Activated CD4-positive, alpha-beta T cell treated with anti-CD3 and anti-CD28 coated beads, Interleukin-2, amount 50 U/mL, for 24 hours (primary cell): ENCODE measurements at regions not wholly inside any gene's neighbourhood (a gene's known extent, or its start where the extent isn't known, plus 50 kb on each side); places are given as distances from the start of the nearest gene placed in this dataset.
"Not testable (repeated sequence)": the region's sequence is repeated elsewhere in the genome, so short reads cannot be mapped to it uniquely, and the experiment has no call there.

Experiments used
- DNase-seq, 2 donors: peaks; one replicate each; pipeline ENCODE4 v3.0.0-alpha.2; 2020; ENCODE audit warnings: low read depth in 1 of 2, low spot score in 1 of 2

GRCh38 chr9:115525111-115526058, 407.4 kb upstream of the TNC start:
- DNase-seq: no peak

- no peak for DNase-seq
Measured at GRCh38 chr9:115531410-115532125, 413.6 kb upstream of the TNC start.

DNA sequence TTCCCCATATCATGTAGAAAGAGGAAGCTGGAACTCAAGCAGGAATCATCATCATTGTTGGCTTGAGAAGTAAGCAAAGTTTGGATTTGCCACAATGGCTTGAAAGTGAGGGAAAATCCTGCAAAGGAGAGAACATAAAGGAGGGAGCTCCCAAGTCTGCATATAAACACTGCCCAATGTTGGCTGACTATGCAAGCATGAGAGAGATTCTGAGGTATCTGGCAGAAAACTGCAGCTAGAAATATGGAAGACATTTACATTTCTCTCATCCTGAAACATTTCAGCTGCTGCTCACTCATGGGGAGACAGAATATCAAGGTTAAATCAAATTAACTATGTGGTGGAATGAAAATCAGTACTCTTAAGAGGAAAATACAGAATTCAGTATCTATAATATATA, 415.6 kb upstream of the TNC start:
- DNase-seq: no peak

DNA sequence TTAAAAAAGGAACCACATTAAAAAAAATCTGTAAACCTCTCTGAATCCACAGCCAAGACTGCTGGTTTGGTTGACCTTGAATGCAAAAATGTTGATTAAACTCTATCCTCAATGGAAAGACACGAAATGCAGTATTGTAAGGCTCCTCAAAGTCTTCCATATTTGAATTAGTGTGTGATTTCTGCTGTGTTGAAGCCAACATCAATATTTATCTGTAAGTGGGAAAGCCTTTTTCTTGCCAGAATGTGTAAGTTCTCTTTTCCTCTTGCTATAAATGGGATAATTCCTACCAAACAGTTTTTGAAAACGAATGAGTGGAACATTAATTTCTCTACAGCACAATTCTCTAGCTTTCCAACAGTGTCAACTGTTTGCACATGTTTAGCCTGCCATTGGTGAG, 422.1 kb upstream of the TNC start:
- DNase-seq: no peak

- no peak for DNase-seq
Measured at GRCh38 chr9:115543511-115543910, 425.6 kb upstream of the TNC start.

- DNase-seq: no peak
Measured at GRCh38 chr9:115548609-115549260, 430.8 kb upstream of the TNC start.

- DNase-seq: no peak
Measured at GRCh38 chr9:115551396-115551795, 433.4 kb upstream of the TNC start.

- DNase-seq: no peak
Measured at GRCh38 chr9:115553060-115553773, 435.3 kb upstream of the TNC start.

- no peak for DNase-seq
Measured at GRCh38 chr9:115556432-115556831, 438.5 kb upstream of the TNC start.

DNA sequence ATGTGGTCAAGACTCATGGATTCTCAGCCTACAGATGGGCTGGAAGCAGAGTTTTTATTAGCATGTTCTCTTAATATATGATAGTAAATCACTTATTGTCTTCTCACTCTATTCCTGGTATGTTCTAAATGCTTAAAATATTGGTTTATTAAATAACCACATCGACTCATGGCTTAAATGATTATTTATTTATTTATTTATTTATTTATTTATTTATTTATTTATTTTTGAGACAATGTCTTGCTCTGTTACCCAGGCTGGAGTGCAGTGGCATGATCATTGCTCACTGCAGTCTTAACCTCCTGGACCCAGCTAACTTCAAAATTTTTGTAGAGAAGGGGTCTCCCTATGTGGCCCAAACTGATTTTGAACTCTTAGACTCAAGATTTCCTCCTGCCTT, 457.2 kb upstream of the TNC start:
- DNase-seq: no peak

DNA sequence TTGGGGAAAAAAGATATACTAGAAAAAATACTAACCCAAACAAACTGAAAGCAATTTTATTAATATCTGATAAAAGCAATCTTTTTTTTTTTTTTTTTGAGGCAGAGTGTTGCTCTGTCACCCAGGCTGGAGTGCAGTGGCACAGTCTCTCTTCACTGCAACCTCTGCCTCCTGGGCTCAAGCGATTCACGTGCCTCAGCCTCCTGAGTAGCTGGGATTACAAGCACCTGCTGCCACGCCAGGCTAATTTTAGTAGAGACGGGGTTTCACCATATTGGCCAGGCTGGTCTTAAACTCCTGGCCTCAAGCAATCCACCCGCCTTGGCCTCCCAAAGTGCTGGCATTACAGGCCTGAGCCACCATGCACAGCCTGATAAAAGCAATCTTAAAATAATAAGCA, 467.5 kb upstream of the TNC start:
- DNase-seq: not testable (repeated sequence)

DNA sequence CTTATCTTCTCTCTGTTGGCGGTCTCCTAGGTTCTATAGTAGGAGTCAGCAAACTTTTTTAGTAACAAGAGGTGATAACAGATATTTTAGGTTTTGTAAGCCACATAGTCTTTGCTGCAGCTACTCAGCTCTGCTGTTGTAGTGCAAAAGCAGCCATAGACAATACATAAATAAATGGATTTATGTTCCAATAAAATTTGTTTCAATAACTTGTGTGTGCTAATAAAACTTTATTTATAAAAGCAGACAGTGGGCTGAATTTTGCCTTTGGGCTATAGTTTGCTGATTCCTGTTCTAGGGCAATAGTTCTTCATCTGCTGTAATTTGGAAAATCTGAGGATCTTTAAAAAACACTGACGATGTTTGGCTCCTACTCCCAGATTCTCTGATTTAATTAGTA, 469.4 kb upstream of the TNC start:
- no peak for DNase-seq

GRCh38 chr9:115590011-115590410, 472.1 kb upstream of the TNC start:
- no peak for DNase-seq

- no peak for DNase-seq
Measured at GRCh38 chr9:115591584-115591984, 473.6 kb upstream of the TNC start.

DNA sequence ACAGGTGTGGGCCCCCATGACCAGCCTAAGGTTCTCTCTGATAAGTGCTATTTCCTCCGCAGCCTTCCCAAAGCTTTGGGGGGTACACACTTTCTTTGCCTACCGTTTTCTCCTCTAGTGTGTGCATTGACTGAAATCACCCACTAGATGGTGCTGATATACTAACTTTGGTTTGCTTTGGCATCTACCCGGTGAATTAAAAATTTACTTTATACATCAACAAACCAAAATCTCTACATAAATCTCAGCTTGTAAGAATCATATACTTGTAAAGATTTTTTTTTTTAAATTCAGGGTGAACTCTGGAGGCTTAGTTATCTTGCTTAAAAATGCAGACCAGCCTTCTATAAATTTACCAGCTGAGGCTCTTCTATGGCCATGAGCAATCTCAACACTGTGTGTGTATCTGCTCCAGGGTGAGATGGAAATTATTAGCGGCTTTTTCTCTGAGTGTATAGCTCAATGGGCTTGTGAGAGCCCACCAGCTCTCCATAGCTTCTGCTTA, 475.7 kb upstream of the TNC start:
- no peak for DNase-seq

DNA sequence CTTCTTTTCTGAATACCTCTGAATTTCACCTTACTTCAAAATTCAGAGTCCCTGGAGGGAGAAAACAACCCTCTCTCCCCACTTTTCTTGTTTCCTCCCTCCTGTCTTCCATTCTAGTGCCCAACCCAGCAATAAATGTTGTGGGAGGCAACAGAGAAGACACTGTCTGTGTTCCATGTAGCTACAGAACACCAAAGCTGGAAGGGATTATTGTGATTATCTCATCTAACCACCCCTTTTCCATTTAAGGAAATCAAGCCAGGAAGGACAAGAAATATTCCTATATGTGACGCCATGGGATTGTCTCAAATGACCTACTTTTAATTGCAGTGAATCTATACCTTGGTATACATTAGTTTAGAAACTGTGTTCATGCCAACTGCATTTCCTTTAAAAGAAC, 476.6 kb upstream of the TNC start:
- no peak for DNase-seq

DNA sequence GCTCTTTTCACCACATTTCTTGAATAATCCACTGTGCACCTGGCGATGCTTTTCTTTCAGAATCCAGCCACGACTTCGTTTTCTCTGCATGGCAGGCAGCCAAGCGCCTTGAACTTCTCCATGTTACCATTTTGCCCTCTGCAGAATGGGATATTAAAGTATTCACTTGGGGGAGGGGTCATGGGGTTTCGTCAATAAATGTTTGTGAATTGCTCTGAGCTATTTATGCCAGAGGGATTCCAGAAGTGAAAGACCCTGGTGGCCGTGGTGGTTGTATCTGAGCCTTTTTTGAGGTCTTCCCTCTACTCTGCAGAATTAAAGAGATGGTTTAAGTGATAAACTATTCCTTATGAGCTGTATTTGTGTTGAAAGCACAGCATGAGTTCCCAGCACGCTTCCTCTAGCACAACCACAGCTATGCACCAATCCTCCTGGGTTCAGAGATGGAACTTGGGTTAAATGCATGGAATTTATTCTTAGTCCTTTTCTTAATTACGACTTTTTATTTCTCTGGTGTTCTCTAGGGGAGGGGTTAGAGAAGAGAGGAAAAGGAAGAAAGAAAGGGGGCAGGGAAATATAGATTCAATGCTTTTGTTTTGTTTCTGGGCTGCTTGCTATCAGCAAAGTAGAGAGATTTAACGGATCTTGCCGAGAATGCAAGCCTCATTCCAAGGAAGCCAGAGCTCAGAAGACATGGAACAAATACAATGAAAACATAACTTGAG, 478.2 kb upstream of the TNC start:
- DNase-seq: no peak

GRCh38 chr9:115596746-115597080, 478.8 kb upstream of the TNC start:
- no peak for DNase-seq

DNA sequence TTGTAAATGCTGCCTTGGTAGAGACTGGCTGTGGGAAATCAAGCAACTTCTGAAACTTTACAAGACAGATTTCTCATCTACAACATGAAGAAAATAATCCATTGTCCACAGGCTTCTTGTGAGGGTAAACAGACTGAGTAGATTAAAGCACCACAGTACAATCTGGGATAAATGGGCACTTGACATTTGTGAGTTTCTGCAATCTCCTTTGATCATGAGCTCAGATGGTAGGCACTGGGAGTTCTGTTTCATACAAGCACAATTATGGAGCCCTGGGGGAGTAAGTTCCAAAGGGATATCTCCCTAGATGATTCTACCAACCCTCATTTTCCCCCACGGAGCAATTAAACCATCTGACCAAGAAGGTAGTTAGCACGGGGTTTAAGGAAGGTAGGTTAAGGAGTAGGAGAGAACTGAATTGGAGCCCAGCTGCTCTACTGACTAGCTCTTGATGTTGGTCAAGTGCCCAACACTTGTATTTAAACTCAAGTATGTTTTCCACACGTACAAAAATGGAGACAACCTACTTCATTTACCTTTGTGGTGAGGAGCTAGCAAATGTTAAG, 479.5 kb upstream of the TNC start:
- DNase-seq: no peak

DNA sequence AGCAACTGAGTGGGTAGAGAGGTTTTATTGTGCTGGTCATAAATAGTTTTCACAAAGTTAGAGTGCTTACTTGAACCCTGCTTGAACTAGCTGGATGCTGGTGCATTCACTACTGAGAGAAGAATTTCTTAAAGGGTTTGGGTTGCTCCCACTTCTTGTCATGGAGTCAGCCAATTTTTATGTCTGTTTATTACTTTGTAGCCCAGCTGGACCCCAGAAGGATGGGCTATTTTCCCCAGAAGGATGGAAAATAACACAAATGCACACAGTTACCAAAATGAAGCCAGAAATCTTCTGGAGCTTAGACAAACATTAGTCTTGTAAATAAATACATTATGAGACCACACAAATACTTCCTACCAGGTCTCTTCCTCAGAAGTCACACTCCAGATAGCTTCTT, 480.8 kb upstream of the TNC start:
- no peak for DNase-seq
